T-cell (primary cell): ENCODE measurements at regions not wholly inside any gene's neighbourhood (a gene's known extent, or its start where the extent isn't known, plus 50 kb on each side); places are given as distances from the start of the nearest gene placed in this dataset.

Source experiments
- ATAC-seq, 4 experiments: fragments of 200-7000 bp in 3 of 4; fragments of 150-1000 bp in 1 of 4; cut with Tn5 transposase; replicated peaks in 1 of 4; 1 replicate in 3 of 4; 2 replicates in 1 of 4; pipeline ENCODE4 v1.10.0; 2021; ENCODE audit warnings: moderate library complexity in 3 of 4, mild to moderate bottlenecking in 2 of 4, moderate number of reproducible peaks in 1 of 4
- CTCF ChIA-PET, 2 donors: fragments of 300-600 bp; sonication (Branson Sonifier 250); formaldehyde crosslinking; loops; one replicate each; lab custom pipeline; 2022; ENCODE audit warnings: antibody characterized with exemption in 2 of 2; lab: Charles Lee
- POLR2A ChIA-PET, 2 donors: fragments of 300-600 bp; sonication (Branson Sonifier 250); formaldehyde crosslinking; loops; one replicate each; lab custom pipeline; 2022; ENCODE audit warnings: antibody characterized with exemption in 2 of 2; lab: Charles Lee
- DNase-seq, 35 experiments: peaks; one replicate each; pipeline versions ENCODE4 v3.0.0 to v3.0.0-alpha.2; 2013 to 2023
- H3K27ac ChIP-seq: one replicate; pipeline ENCODE4 v1.5.1; 2013; ENCODE audit warnings: low read length
- H3K27me3 ChIP-seq, 2 experiments: replicated peaks in 1 of 2; 1 replicate in 1 of 2; 2 replicates in 1 of 2; pipeline versions ENCODE4 v1.6.1 to v1.7.0; 2013; ENCODE audit warnings: low read length in 1 of 2, mixed read lengths in 1 of 2; ENCODE audit not compliant: control insufficient read depth in 2 of 2, insufficient read depth in 2 of 2; ENCODE audit errors: extremely low read depth in 1 of 2
- H3K36me3 ChIP-seq, 2 donors: 1 replicate in 1 of 2; 2 replicates in 1 of 2; pipeline versions ENCODE4 v1.6.1 to v1.7.0; 2013; ENCODE audit warnings: low read length in 1 of 2; ENCODE audit not compliant: control insufficient read depth in 2 of 2, insufficient read depth in 1 of 2; ENCODE audit errors: extremely low read depth in 1 of 2
- H3K4me1 ChIP-seq, 2 experiments: 1 replicate in 1 of 2; 2 replicates in 1 of 2; pipeline versions ENCODE4 v1.6.1 to v1.7.0; 2013; ENCODE audit warnings: low read length in 2 of 2, mixed read lengths in 1 of 2; ENCODE audit not compliant: insufficient read depth in 2 of 2, control insufficient read depth in 1 of 2; ENCODE audit errors: extremely low read depth in 1 of 2
- H3K4me3 ChIP-seq, 2 donors: 1 replicate in 1 of 2; 2 replicates in 1 of 2; pipeline versions ENCODE4 v1.5.1 to v1.7.0; 2013; ENCODE audit warnings: mild to moderate bottlenecking in 2 of 2, low read length in 1 of 2, moderate library complexity in 1 of 2; ENCODE audit not compliant: control insufficient read depth in 1 of 2; ENCODE audit errors: extremely low read depth in 1 of 2
- H3K9me3 ChIP-seq: 2 replicates; pipeline ENCODE4 v1.7.0; 2013
- H3K27ac Mint-ChIP-seq, 2 donors: one replicate each; pipeline ENCODE4 v1.8.0; 2020 to 2021; ENCODE audit warnings: mild to moderate bottlenecking in 2 of 2, mixed read lengths in 2 of 2
- H3K27me3 Mint-ChIP-seq, 2 donors: one replicate each; pipeline ENCODE4 v1.8.0; 2021 to 2022; ENCODE audit warnings: mixed read lengths in 2 of 2
- H3K36me3 Mint-ChIP-seq: one replicate; pipeline ENCODE4 v1.8.0; 2021; ENCODE audit warnings: mixed read lengths
- H3K4me1 Mint-ChIP-seq, 3 donors: one replicate each; pipeline ENCODE4 v1.8.0; 2020 to 2022; ENCODE audit warnings: mixed read lengths in 3 of 3, mild to moderate bottlenecking in 1 of 3
- H3K4me3 Mint-ChIP-seq, 3 donors: one replicate each; pipeline ENCODE4 v1.8.0; 2020 to 2022; ENCODE audit warnings: mild to moderate bottlenecking in 3 of 3, mixed read lengths in 3 of 3, moderate library complexity in 3 of 3
- H3K9me3 Mint-ChIP-seq, 3 donors: one replicate each; pipeline ENCODE4 v1.8.0; 2020 to 2022; ENCODE audit warnings: mixed read lengths in 3 of 3
- WGBS: methylation state at CpG from one replicate; pipeline ENCODE4 v1.1.5; 2013; ENCODE audit warnings: missing lambda C conversion rate; ENCODE audit not compliant: insufficient coverage; 5-methylcytosine and 5-hydroxymethylcytosine counted together

GRCh38 chr20:40414843-40415615 lies 274.0 kb downstream of the MAFB start:
- H3K4me1 Mint-ChIP-seq, result no peaks in the 10 kb centered on the region

GRCh38 chr20:40410028-40410427 lies 279.0 kb downstream of the MAFB start:
- Histone ChIP-seq H3K27ac (no peak overlapping the region), H3K4me3 (no peak overlapping the region), H3K27me3 (no peaks in the 10 kb centered on the region), H3K36me3 (no peaks in the 10 kb centered on the region), H3K4me1 (no peaks in the 10 kb centered on the region), H3K9me3 (no peaks in the 10 kb centered on the region)
- no peak for DNase-seq
- ChIA-PET POLR2A (interaction anchor here in 1 of 2 donors (0.7 kb wide), 1 partner anchor 52 kb away, joined by 4 read pairs; no protein-coding TSS in a partner anchor), CTCF (no interaction called here)
- no peaks in the 10 kb centered on the region for H3K9me3 Mint-ChIP-seq
- H3K36me3 Mint-ChIP-seq, result no peaks in the 10 kb centered on the region
- H3K4me1 Mint-ChIP-seq, result no peaks in the 10 kb centered on the region
- H3K27me3 Mint-ChIP-seq, result peaks cover 3 to 4% of the 10 kb centered on the region in 2 donors
- no peak for ATAC-seq
- H3K27ac Mint-ChIP-seq, result no peak overlapping the region
- 50% methylated on average over 1 of the region's 3 CpGs for WGBS
- no peak overlapping the region for H3K4me3 Mint-ChIP-seq

More at GRCh38 chr20:40414843-40415615, 274.0 kb downstream of the MAFB start:
- Mint-ChIP-seq H3K9me3 (peaks cover 0 to 6% (median 0%) of the 10 kb centered on the region in 3 donors), H3K36me3 (no peaks in the 10 kb centered on the region), H3K27ac (no peak overlapping the region), H3K27me3 (peaks cover 0 to 4% of the 10 kb centered on the region in 2 donors), H3K4me3 (no peak overlapping the region)
- H3K27ac ChIP-seq, result no peak overlapping the region
- ChIA-PET POLR2A (no interaction called here), CTCF (no interaction called here)
- no peaks in the 10 kb centered on the region for H3K9me3 ChIP-seq
- no peak for ATAC-seq
- H3K27me3 ChIP-seq, result no peaks in the 10 kb centered on the region
- no peak overlapping the region for H3K4me3 ChIP-seq
- no peaks in the 10 kb centered on the region for H3K36me3 ChIP-seq
- H3K4me1 ChIP-seq, result no peaks in the 10 kb centered on the region
- WGBS, result 50% methylated on average over 1 of the region's 5 CpGs
- no peak for DNase-seq

GRCh38 chr20:40397467-40397866 lies 291.6 kb downstream of the MAFB start:
- Histone ChIP-seq H3K9me3 (no peaks in the 10 kb centered on the region), H3K36me3 (no peaks in the 10 kb centered on the region), H3K4me3 (no peak overlapping the region), H3K4me1 (no peaks in the 10 kb centered on the region), H3K27me3 (no peaks in the 10 kb centered on the region), H3K27ac (no peak overlapping the region)
- CTCF ChIA-PET, result no interaction called here
- no peaks in the 10 kb centered on the region for H3K27me3 Mint-ChIP-seq
- H3K9me3 Mint-ChIP-seq, result peaks cover 2 to 17% (median 6%) of the 10 kb centered on the region in 3 donors
- no peak for DNase-seq
- no peak for ATAC-seq
- no peaks in the 10 kb centered on the region for H3K4me1 Mint-ChIP-seq
- H3K36me3 Mint-ChIP-seq, result no peaks in the 10 kb centered on the region
- POLR2A ChIA-PET, result no interaction called here
- no peak overlapping the region for H3K4me3 Mint-ChIP-seq
- H3K27ac Mint-ChIP-seq, result no peak overlapping the region

- DNase-seq (no peak), ATAC-seq (no peak)
- POLR2A ChIA-PET, result no interaction called here
- no peak overlapping the region for H3K4me3 Mint-ChIP-seq
- WGBS, result 80% methylated on average over 1 of the region's 8 CpGs
- H3K36me3 Mint-ChIP-seq, result no peaks in the 10 kb centered on the region
- no peak overlapping the region for H3K27ac Mint-ChIP-seq
- Histone ChIP-seq H3K27ac (no peak overlapping the region), H3K4me3 (no peak overlapping the region), H3K9me3 (no peaks in the 10 kb centered on the region), H3K4me1 (no peaks in the 10 kb centered on the region), H3K36me3 (no peaks in the 10 kb centered on the region), H3K27me3 (no peaks in the 10 kb centered on the region)
- peaks cover 0 to 2% of the 10 kb centered on the region in 2 donors for H3K27me3 Mint-ChIP-seq
- CTCF ChIA-PET, result no interaction called here
- peaks cover 0 to 5% (median 3%) of the 10 kb centered on the region in 3 donors for H3K9me3 Mint-ChIP-seq
- H3K4me1 Mint-ChIP-seq, result no peaks in the 10 kb centered on the region
Observed at GRCh38 chr20:40393197-40394079, 295.6 kb downstream of the MAFB start.

GRCh38 chr20:40390654-40391053 lies 298.4 kb downstream of the MAFB start:
- peaks cover 0 to 5% (median 0%) of the 10 kb centered on the region in 3 donors for H3K9me3 Mint-ChIP-seq
- ATAC-seq (no peak), DNase-seq (no peak)
- no peaks in the 10 kb centered on the region for H3K27me3 ChIP-seq
- WGBS, result 29% methylated on average over 1 of the region's 2 CpGs
- no peaks in the 10 kb centered on the region for H3K9me3 ChIP-seq
- no peak overlapping the region for H3K4me3 ChIP-seq
- H3K4me1 Mint-ChIP-seq, result no peaks in the 10 kb centered on the region
- no peak overlapping the region for H3K4me3 Mint-ChIP-seq
- H3K4me1 ChIP-seq, result no peaks in the 10 kb centered on the region
- no peak overlapping the region for H3K27ac ChIP-seq
- H3K27me3 Mint-ChIP-seq, result peaks cover 2 to 3% of the 10 kb centered on the region in 2 donors
- no peaks in the 10 kb centered on the region for H3K36me3 Mint-ChIP-seq
- ChIA-PET CTCF (interaction anchor here (0.6 to 0.7 kb wide), 2 partner anchors 22 to 695 kb away, joined by 3 to 4 read pairs; no protein-coding TSS in a partner anchor), POLR2A (interaction anchor here in 1 of 2 donors (0.6 kb wide), 1 partner anchor 25 kb away, joined by 3 read pairs; no protein-coding TSS in a partner anchor)
- no peak overlapping the region for H3K27ac Mint-ChIP-seq
- H3K36me3 ChIP-seq, result no peaks in the 10 kb centered on the region

- H3K36me3 ChIP-seq, result no peaks in the 10 kb centered on the region
- Mint-ChIP-seq H3K4me1 (no peaks in the 10 kb centered on the region), H3K27ac (no peak overlapping the region), H3K27me3 (no peaks in the 10 kb centered on the region), H3K9me3 (peaks cover 8 to 12% (median 9%) of the 10 kb centered on the region in 3 donors), H3K4me3 (no peak overlapping the region), H3K36me3 (no peaks in the 10 kb centered on the region)
- no peaks in the 10 kb centered on the region for H3K9me3 ChIP-seq
- no peaks in the 10 kb centered on the region for H3K4me1 ChIP-seq
- CTCF ChIA-PET, result no interaction called here
- DNase-seq, result no peak
- H3K27me3 ChIP-seq, result peaks cover 0 to 2% of the 10 kb centered on the region in 2 experiments
- H3K27ac ChIP-seq, result no peak overlapping the region
- POLR2A ChIA-PET, result no interaction called here
- no peak for ATAC-seq
- 60% methylated on average over 2 of the region's 7 CpGs for WGBS
- H3K4me3 ChIP-seq, result no peak overlapping the region
Observed at GRCh38 chr20:40370800-40371199, 318.2 kb downstream of the MAFB start.
